ENCODE measurements at regions not wholly inside any gene's neighbourhood (a gene's known extent, or its start where the extent isn't known, plus 50 kb on each side); places are given as distances from the start of the nearest gene placed in this dataset.

- no peak for TF ChIP-seq EZH2phosphoT487 (conservative IDR thresholded peaks at IDR 0.05; ENCODE audit: low read length)
- no peak for TF ChIP-seq CTCF (IDR thresholded peaks at IDR 0.05; ENCODE audit: insufficient read depth, low read length, poor library complexity, severe bottlenecking)
- H3K79me2 ChIP-seq (ENCODE audit: insufficient read depth, low read length): no peaks in the 10 kb centered on the region
Observed at GRCh38 chr1:38658883-38659282, 200.7 kb downstream of the RRAGC start.

GRCh38 chr1:38657873-38658272 is 201.7 kb downstream of the RRAGC start:
- Histone ChIP-seq H3K36me3 (ENCODE audit: low read length) (no peaks in the 10 kb centered on the region), H3K79me2 (ENCODE audit: insufficient read depth, low read length) (no peaks in the 10 kb centered on the region), H3K4me2 (ENCODE audit: low read depth, low read length, poor library complexity, severe bottlenecking) (no peak overlapping the region), H3K4me3 (ENCODE audit: insufficient read depth, low read length, poor library complexity, severe bottlenecking) (no peak overlapping the region), H4K20me1 (ENCODE audit: low read depth, low read length) (no peaks in the 10 kb centered on the region), H3K9me3 (ENCODE audit: insufficient read depth, low read length) (no peaks in the 10 kb centered on the region), H2AFZ (ENCODE audit: low read depth, low read length, severe bottlenecking) (no peak overlapping the region), H3K27ac (ENCODE audit: low read depth, low read length) (no peak overlapping the region), H3K27me3 (ENCODE audit: low read length) (no peaks in the 10 kb centered on the region), H3K9ac (ENCODE audit: low read length) (no peak overlapping the region), H3K9me2 (replicated peaks; ENCODE audit: insufficient read depth, low read length) (no peaks in the 10 kb centered on the region), H3F3A (ENCODE audit: insufficient read depth) (no peaks in the 10 kb centered on the region)
- TF ChIP-seq EZH2phosphoT487 (conservative IDR thresholded peaks at IDR 0.05; ENCODE audit: low read length): no peak
- TF ChIP-seq CTCF (IDR thresholded peaks at IDR 0.05; ENCODE audit: insufficient read depth, low read length, poor library complexity, severe bottlenecking): no peak

More at GRCh38 chr1:38658883-38659282, 200.7 kb downstream of the RRAGC start:
- no peaks in the 10 kb centered on the region for H3F3A ChIP-seq (ENCODE audit: insufficient read depth)
- no peak overlapping the region for H3K27ac ChIP-seq (ENCODE audit: low read depth, low read length)
- no peaks in the 10 kb centered on the region for H3K27me3 ChIP-seq (ENCODE audit: low read length)
- no peak overlapping the region for H3K9ac ChIP-seq (ENCODE audit: low read length)
- H3K4me2 ChIP-seq (ENCODE audit: low read depth, low read length, poor library complexity, severe bottlenecking): no peak overlapping the region
- H3K9me2 ChIP-seq (replicated peaks; ENCODE audit: insufficient read depth, low read length): no peaks in the 10 kb centered on the region
- no peaks in the 10 kb centered on the region for H3K9me3 ChIP-seq (ENCODE audit: insufficient read depth, low read length)
- H4K20me1 ChIP-seq (ENCODE audit: low read depth, low read length): no peaks in the 10 kb centered on the region
- H3K36me3 ChIP-seq (ENCODE audit: low read length): no peaks in the 10 kb centered on the region
- no peak overlapping the region for H2AFZ ChIP-seq (ENCODE audit: low read depth, low read length, severe bottlenecking)
- H3K4me3 ChIP-seq (ENCODE audit: insufficient read depth, low read length, poor library complexity, severe bottlenecking): no peak overlapping the region

GRCh38 chr1:38657207-38657840 is 202.2 kb downstream of the RRAGC start:
- Histone ChIP-seq H3K27ac (ENCODE audit: low read depth, low read length) (no peak overlapping the region), H3K9ac (ENCODE audit: low read length) (no peak overlapping the region), H3K4me3 (ENCODE audit: insufficient read depth, low read length, poor library complexity, severe bottlenecking) (no peak overlapping the region), H4K20me1 (ENCODE audit: low read depth, low read length) (no peaks in the 10 kb centered on the region), H3K27me3 (ENCODE audit: low read length) (no peaks in the 10 kb centered on the region), H3K36me3 (ENCODE audit: low read length) (no peaks in the 10 kb centered on the region), H3F3A (ENCODE audit: insufficient read depth) (no peaks in the 10 kb centered on the region), H3K9me2 (replicated peaks; ENCODE audit: insufficient read depth, low read length) (no peaks in the 10 kb centered on the region), H3K9me3 (ENCODE audit: insufficient read depth, low read length) (no peaks in the 10 kb centered on the region), H3K79me2 (ENCODE audit: insufficient read depth, low read length) (no peaks in the 10 kb centered on the region), H2AFZ (ENCODE audit: low read depth, low read length, severe bottlenecking) (no peak overlapping the region), H3K4me2 (ENCODE audit: low read depth, low read length, poor library complexity, severe bottlenecking) (no peak overlapping the region)
- TF ChIP-seq CTCF (IDR thresholded peaks at IDR 0.05; ENCODE audit: insufficient read depth, low read length, poor library complexity, severe bottlenecking) (no peak), EZH2phosphoT487 (conservative IDR thresholded peaks at IDR 0.05; ENCODE audit: low read length) (no peak)
